ENCODE measurements at regions not wholly inside any gene's neighbourhood (a gene's known extent, or its start where the extent isn't known, plus 50 kb on each side); places are given as distances from the start of the nearest gene placed in this dataset.
"Not testable (repeated sequence)": the region's sequence is repeated elsewhere in the genome, so short reads cannot be mapped to it uniquely, and the experiment has no call there.

- no peak for DNase-seq
- H3K36me3 ChIP-seq, result no peaks in the 10 kb centered on the region
- no peaks in the 10 kb centered on the region for H3K4me1 ChIP-seq
- peaks cover 0 to 12% (median 0%) of the 10 kb centered on the region in 8 donors for H3K9me3 ChIP-seq
- no peak overlapping the region for H3K4me3 ChIP-seq
- no peak for TF ChIP-seq POLR2A (IDR thresholded peaks at IDR 0.05)
- TF ChIP-seq POLR2AphosphoS5 (IDR thresholded peaks at IDR 0.05), result no peak
- no peak for TF ChIP-seq CTCF (IDR thresholded peaks at IDR 0.05 in 8 of 11, conservative IDR thresholded peaks at IDR 0.05 in 3 of 11)
- intact Hi-C loops (cut with DNase I; ENCODE audit: low total_unique reads), result no loop called here
- no peaks in the 10 kb centered on the region for H3K27me3 ChIP-seq (replicated peaks in 1 of 7)
- WGBS, 5 donors, result 91 to 96% (median 92%) methylated on average over 4 of the region's 4 CpGs
- H3K27ac ChIP-seq, result no peak overlapping the region
Observed at GRCh38 chr16:61421111-61421510, 615.1 kb downstream of the CDH8 start.

- 54 to 64% (median 60%) methylated on average over 2 of the region's 2 CpGs for WGBS, 5 donors
- H3K4me1 ChIP-seq, result no peaks in the 10 kb centered on the region
- peaks cover 0 to 12% (median 0%) of the 10 kb centered on the region in 8 donors for H3K9me3 ChIP-seq
- no peaks in the 10 kb centered on the region for H3K36me3 ChIP-seq
- no peak for DNase-seq
- intact Hi-C loops (cut with DNase I; ENCODE audit: low total_unique reads), result no loop called here
- TF ChIP-seq CTCF (IDR thresholded peaks at IDR 0.05 in 8 of 11, conservative IDR thresholded peaks at IDR 0.05 in 3 of 11) (no peak), POLR2AphosphoS5 (IDR thresholded peaks at IDR 0.05) (no peak), POLR2A (IDR thresholded peaks at IDR 0.05) (no peak)
- no peak overlapping the region for H3K4me3 ChIP-seq
- H3K27ac ChIP-seq, result no peak overlapping the region
- H3K27me3 ChIP-seq (replicated peaks in 1 of 7), result no peaks in the 10 kb centered on the region
Observed at GRCh38 chr16:61419791-61420190, 616.4 kb downstream of the CDH8 start.

DNA sequence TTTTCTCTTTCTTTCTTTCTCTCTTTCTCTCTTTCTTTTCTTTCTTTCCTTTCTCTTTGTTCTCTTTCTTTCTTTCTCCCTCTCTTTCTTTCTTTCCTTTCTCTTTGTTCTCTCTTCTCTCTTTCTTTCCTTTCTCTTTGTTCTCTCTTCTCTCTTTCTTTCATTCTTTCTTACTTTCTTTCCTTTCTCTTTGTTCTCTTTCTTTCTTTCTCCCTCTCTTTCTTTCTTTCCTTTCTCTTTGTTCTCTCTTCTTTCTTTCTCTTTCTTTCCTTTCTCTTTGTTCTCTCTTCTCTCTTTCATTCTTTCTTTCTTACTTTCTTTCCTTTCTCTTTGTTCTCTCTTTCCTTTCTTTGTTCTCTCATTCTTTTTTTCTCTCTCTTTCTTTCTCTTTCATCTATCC, 617.4 kb downstream of the CDH8 start:
- H3K4me3 ChIP-seq; H3K27me3 ChIP-seq (replicated peaks in 1 of 7); H3K27ac ChIP-seq; DNase-seq; H3K36me3 ChIP-seq; H3K4me1 ChIP-seq; intact Hi-C loops (cut with DNase I; ENCODE audit: low total_unique reads): not testable (repeated sequence)
- H3K9me3 ChIP-seq, result peaks cover 0 to 12% (median 0%) of the 10 kb centered on the region in 8 donors

DNA sequence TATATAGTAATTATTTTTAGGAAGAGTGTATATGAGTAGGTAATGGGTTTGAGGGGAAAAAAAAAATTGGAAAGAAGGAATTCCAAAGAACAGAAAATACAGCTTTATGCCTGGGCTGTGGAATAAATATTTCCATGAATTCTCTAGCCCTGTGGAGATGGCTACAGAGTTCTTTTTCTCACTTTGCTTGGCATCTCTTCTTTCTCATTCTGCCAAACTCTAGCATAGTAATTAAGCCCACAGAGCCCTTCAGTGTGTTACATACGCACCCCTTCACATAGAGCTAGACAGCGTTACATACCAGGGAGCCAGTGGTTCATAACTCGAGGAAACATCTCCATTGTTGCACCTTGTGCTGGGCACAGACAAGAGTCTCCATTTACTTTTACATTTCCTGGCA, 621.1 kb downstream of the CDH8 start:
- no peak for DNase-seq
- WGBS, 5 donors, result 74 to 91% (median 84%) methylated on average over 3 of the region's 3 CpGs
- Histone ChIP-seq H3K4me3 (no peak overlapping the region), H3K27ac (no peak overlapping the region), H3K27me3 (replicated peaks in 1 of 7) (no peaks in the 10 kb centered on the region), H3K4me1 (no peaks in the 10 kb centered on the region), H3K36me3 (no peaks in the 10 kb centered on the region), H3K9me3 (peaks cover 0 to 9% (median under 1%) of the 10 kb centered on the region in 8 donors)
- intact Hi-C loops (cut with DNase I; ENCODE audit: low total_unique reads), result no loop called here
- TF ChIP-seq POLR2A (IDR thresholded peaks at IDR 0.05) (no peak), CTCF (IDR thresholded peaks at IDR 0.05 in 8 of 11, conservative IDR thresholded peaks at IDR 0.05 in 3 of 11) (no peak), POLR2AphosphoS5 (IDR thresholded peaks at IDR 0.05) (no peak)

DNA sequence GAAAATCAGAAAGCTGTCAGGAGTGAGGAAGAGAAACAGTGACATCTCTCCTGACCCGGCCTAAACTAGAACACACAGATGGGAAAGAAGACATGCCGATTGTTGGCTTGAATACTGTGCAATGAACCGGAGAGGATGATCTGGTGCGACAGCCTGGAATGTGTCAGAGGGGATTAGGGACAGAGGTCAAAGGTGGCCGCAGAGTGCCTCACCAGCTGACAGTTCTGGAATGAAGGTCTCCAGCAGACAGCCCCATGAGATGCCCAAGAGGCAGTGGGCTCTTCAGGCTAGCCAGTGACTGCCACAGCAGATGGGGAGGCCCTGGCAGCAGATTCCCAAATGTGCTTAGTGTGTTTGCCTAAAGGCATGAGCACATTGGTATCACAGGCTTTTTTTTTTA, 623.2 kb downstream of the CDH8 start:
- WGBS, 5 donors, result 68 to 76% (median 72%) methylated on average over 5 of the region's 5 CpGs
- no peak for DNase-seq
- Histone ChIP-seq H3K4me3 (no peak overlapping the region), H3K27ac (no peak overlapping the region), H3K36me3 (no peaks in the 10 kb centered on the region), H3K4me1 (no peaks in the 10 kb centered on the region), H3K27me3 (replicated peaks in 1 of 7) (no peaks in the 10 kb centered on the region), H3K9me3 (peaks cover 0 to 12% (median 0%) of the 10 kb centered on the region in 8 donors)
- intact Hi-C loops (cut with DNase I; ENCODE audit: low total_unique reads), result no loop called here
- TF ChIP-seq POLR2AphosphoS5 (IDR thresholded peaks at IDR 0.05) (no peak), POLR2A (IDR thresholded peaks at IDR 0.05) (no peak), CTCF (IDR thresholded peaks at IDR 0.05 in 8 of 11, conservative IDR thresholded peaks at IDR 0.05 in 3 of 11) (no peak)
